ENCODE measurements at regions not wholly inside any gene's neighbourhood (a gene's known extent, or its start where the extent isn't known, plus 50 kb on each side); places are given as distances from the start of the nearest gene placed in this dataset.
A peak's percentile ranks its signal among the peaks of the same experiment; 100 is the strongest.

- intact Hi-C loops (cut with micrococcal nuclease), result no loop called here
- ChIA-PET CTCF (interaction anchor here (0.6 to 1.9 kb wide), 6 partner anchors 9 to 59 kb away, joined by 3 to 6 read pairs (median 3); no protein-coding TSS in a partner anchor), POLR2A (no interaction called here)
- Mint-ChIP-seq H3K27ac (no peak overlapping the region), H3K4me3 (no peak overlapping the region), H3K9me3 (peaks cover 3% of the 10 kb centered on the region), H3K36me3 (no peaks in the 10 kb centered on the region), H3K4me1 (ENCODE audit: low read depth) (no peaks in the 10 kb centered on the region), H3K27me3 (no peaks in the 10 kb centered on the region)
- peak; percentile 12 for DNase-seq
Measured at GRCh38 chr11:114892381-114893197, 214.3 kb downstream of the NXPE2 start.

GRCh38 chr11:114893329-114893728 is 215.0 kb downstream of the NXPE2 start:
- intact Hi-C loops (cut with micrococcal nuclease), result no loop called here
- H3K27ac Mint-ChIP-seq, result no peak overlapping the region
- peaks cover 3% of the 10 kb centered on the region for H3K9me3 Mint-ChIP-seq

GRCh38 chr11:114896594-114896993 is 218.3 kb downstream of the NXPE2 start:
- ChIA-PET POLR2A (no interaction called here), CTCF (no interaction called here)
- Mint-ChIP-seq H3K4me3 (no peak overlapping the region), H3K36me3 (no peaks in the 10 kb centered on the region), H3K9me3 (peaks cover 7% of the 10 kb centered on the region), H3K27ac (no peak overlapping the region), H3K27me3 (no peaks in the 10 kb centered on the region), H3K4me1 (ENCODE audit: low read depth) (no peaks in the 10 kb centered on the region)
- DNase-seq, result no peak
- intact Hi-C loops (cut with micrococcal nuclease), result no loop called here

More at GRCh38 chr11:114893329-114893728, 215.0 kb downstream of the NXPE2 start:
- H3K36me3 Mint-ChIP-seq, result no peaks in the 10 kb centered on the region
- H3K4me3 Mint-ChIP-seq, result no peak overlapping the region
- no peaks in the 10 kb centered on the region for H3K27me3 Mint-ChIP-seq
- CTCF ChIA-PET, result interaction anchor here (1.0 to 1.9 kb wide), 2 partner anchors 10 to 12 kb away, joined by 3 to 6 read pairs; no protein-coding TSS in a partner anchor
- POLR2A ChIA-PET, result no interaction called here
- no peak for DNase-seq
- no peaks in the 10 kb centered on the region for H3K4me1 Mint-ChIP-seq (ENCODE audit: low read depth)

GRCh38 chr11:114909866-114910265 is 231.5 kb downstream of the NXPE2 start:
- ChIA-PET CTCF (no interaction called here), POLR2A (no interaction called here)
- peaks cover 3% of the 10 kb centered on the region for H3K9me3 Mint-ChIP-seq
- H3K36me3 Mint-ChIP-seq, result no peaks in the 10 kb centered on the region
- intact Hi-C loops (cut with micrococcal nuclease), result no loop called here
- no peaks in the 10 kb centered on the region for H3K27me3 Mint-ChIP-seq
- no peak for DNase-seq
- H3K4me1 Mint-ChIP-seq (ENCODE audit: low read depth), result no peaks in the 10 kb centered on the region
- no peak overlapping the region for H3K27ac Mint-ChIP-seq
- H3K4me3 Mint-ChIP-seq, result no peak overlapping the region

- H3K27me3 Mint-ChIP-seq, result peaks cover 2% of the 10 kb centered on the region
- intact Hi-C loops (cut with micrococcal nuclease), result no loop called here
- H3K9me3 Mint-ChIP-seq, result no peaks in the 10 kb centered on the region
- H3K4me1 Mint-ChIP-seq (ENCODE audit: low read depth), result no peaks in the 10 kb centered on the region
- ChIA-PET POLR2A (no interaction called here), CTCF (interaction anchor here (0.7 to 1.1 kb wide), 2 partner anchors 21 to 1311 kb away, joined by 3 read pairs; no protein-coding TSS in a partner anchor)
- H3K4me3 Mint-ChIP-seq, result no peak overlapping the region
- no peak for DNase-seq
- H3K27ac Mint-ChIP-seq, result no peak overlapping the region
- no peaks in the 10 kb centered on the region for H3K36me3 Mint-ChIP-seq
Measured at GRCh38 chr11:114912826-114913225, 234.5 kb downstream of the NXPE2 start.

GRCh38 chr11:114914231-114915005 is 236.1 kb downstream of the NXPE2 start:
- H3K27me3 Mint-ChIP-seq, result peaks cover 2% of the 10 kb centered on the region
- no peak overlapping the region for H3K4me3 Mint-ChIP-seq
- DNase-seq, result no peak
- no peaks in the 10 kb centered on the region for H3K36me3 Mint-ChIP-seq
- no peaks in the 10 kb centered on the region for H3K9me3 Mint-ChIP-seq
- POLR2A ChIA-PET, result no interaction called here
- no peaks in the 10 kb centered on the region for H3K4me1 Mint-ChIP-seq (ENCODE audit: low read depth)
- CTCF ChIA-PET, result no interaction called here
- intact Hi-C loops (cut with micrococcal nuclease), result no loop called here
- H3K27ac Mint-ChIP-seq, result no peak overlapping the region

GRCh38 chr11:114915871-114916805 is 237.8 kb downstream of the NXPE2 start:
- H3K4me3 Mint-ChIP-seq, result no peak overlapping the region
- H3K27ac Mint-ChIP-seq, result no peak overlapping the region
- DNase-seq, result no peak
- no peaks in the 10 kb centered on the region for H3K4me1 Mint-ChIP-seq (ENCODE audit: low read depth)
- POLR2A ChIA-PET, result no interaction called here
- intact Hi-C loops (cut with micrococcal nuclease), result no loop called here
- CTCF ChIA-PET, result no interaction called here
- no peaks in the 10 kb centered on the region for H3K36me3 Mint-ChIP-seq
- H3K27me3 Mint-ChIP-seq, result peaks cover 2% of the 10 kb centered on the region
- H3K9me3 Mint-ChIP-seq, result no peaks in the 10 kb centered on the region

- Mint-ChIP-seq H3K4me3 (no peak overlapping the region), H3K9me3 (no peaks in the 10 kb centered on the region), H3K27ac (no peak overlapping the region), H3K36me3 (no peaks in the 10 kb centered on the region), H3K27me3 (peaks cover 2% of the 10 kb centered on the region), H3K4me1 (ENCODE audit: low read depth) (no peaks in the 10 kb centered on the region)
- CTCF ChIA-PET, result no interaction called here
- intact Hi-C loops (cut with micrococcal nuclease), result no loop called here
- DNase-seq, result no peak
- POLR2A ChIA-PET, result no interaction called here
Measured at GRCh38 chr11:114918286-114918685, 240.0 kb downstream of the NXPE2 start.

GRCh38 chr11:114921697-114922096 is 243.4 kb downstream of the NXPE2 start:
- DNase-seq, result no peak
- H3K4me3 Mint-ChIP-seq, result no peak overlapping the region
- no peaks in the 10 kb centered on the region for H3K36me3 Mint-ChIP-seq
- H3K4me1 Mint-ChIP-seq (ENCODE audit: low read depth), result no peaks in the 10 kb centered on the region
- ChIA-PET POLR2A (no interaction called here), CTCF (no interaction called here)
- no peaks in the 10 kb centered on the region for H3K27me3 Mint-ChIP-seq
- no peaks in the 10 kb centered on the region for H3K9me3 Mint-ChIP-seq
- intact Hi-C loops (cut with micrococcal nuclease), result no loop called here
- no peak overlapping the region for H3K27ac Mint-ChIP-seq

GRCh38 chr11:114924042-114924441 is 245.7 kb downstream of the NXPE2 start:
- Mint-ChIP-seq H3K9me3 (no peaks in the 10 kb centered on the region), H3K4me1 (ENCODE audit: low read depth) (no peaks in the 10 kb centered on the region), H3K4me3 (no peak overlapping the region), H3K27ac (no peak overlapping the region), H3K27me3 (no peaks in the 10 kb centered on the region), H3K36me3 (no peaks in the 10 kb centered on the region)
- no peak for DNase-seq
- ChIA-PET CTCF (no interaction called here), POLR2A (no interaction called here)
- intact Hi-C loops (cut with micrococcal nuclease), result no loop called here

- ChIA-PET POLR2A (no interaction called here), CTCF (no interaction called here)
- no peak overlapping the region for H3K4me3 Mint-ChIP-seq
- no peak for DNase-seq
- H3K27ac Mint-ChIP-seq, result no peak overlapping the region
- no peaks in the 10 kb centered on the region for H3K4me1 Mint-ChIP-seq (ENCODE audit: low read depth)
- intact Hi-C loops (cut with micrococcal nuclease), result no loop called here
- H3K27me3 Mint-ChIP-seq, result no peaks in the 10 kb centered on the region
- H3K36me3 Mint-ChIP-seq, result no peaks in the 10 kb centered on the region
- no peaks in the 10 kb centered on the region for H3K9me3 Mint-ChIP-seq
Measured at GRCh38 chr11:114925591-114925990, 247.3 kb downstream of the NXPE2 start.

GRCh38 chr11:114928260-114928870 is 250.0 kb downstream of the NXPE2 start:
- Mint-ChIP-seq H3K4me1 (ENCODE audit: low read depth) (no peaks in the 10 kb centered on the region), H3K4me3 (no peak overlapping the region), H3K27me3 (no peaks in the 10 kb centered on the region), H3K36me3 (no peaks in the 10 kb centered on the region), H3K9me3 (no peaks in the 10 kb centered on the region), H3K27ac (no peak overlapping the region)
- DNase-seq, result no peak
- intact Hi-C loops (cut with micrococcal nuclease), result no loop called here
- ChIA-PET CTCF (no interaction called here), POLR2A (no interaction called here)

All from activated CD4-positive, alpha-beta memory T cell treated with anti-CD3 and anti-CD28 coated beads for 36 hours (primary cell).